ENCODE measurements at regions not wholly inside any gene's neighbourhood (a gene's known extent, or its start where the extent isn't known, plus 50 kb on each side); places are given as distances from the start of the nearest gene placed in this dataset.

DNA sequence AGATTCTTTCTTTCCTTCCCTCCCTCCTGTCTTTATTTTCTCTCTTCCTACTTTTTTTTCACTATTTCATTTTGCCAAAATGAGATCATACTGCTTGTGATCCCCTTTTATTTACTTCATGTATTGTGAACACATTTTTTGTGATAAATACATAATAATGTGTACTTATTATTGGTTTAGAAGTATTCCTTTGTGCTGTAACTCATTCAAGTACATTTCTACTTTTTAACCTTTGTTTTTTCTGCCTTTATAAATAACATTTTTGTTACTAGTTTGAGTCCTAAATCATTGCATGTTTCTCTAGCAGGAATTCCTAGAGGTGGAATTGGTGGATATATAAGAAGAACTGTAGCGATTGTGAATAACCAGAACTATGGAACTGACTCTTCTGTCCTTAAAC is 214.5 kb upstream of the SFRP2 start:
- no peaks in the 10 kb centered on the region for H3K9me3 ChIP-seq (replicated peaks)
- no peak overlapping the region for H3K4me3 ChIP-seq
- DNase-seq, result no peak
- no peaks in the 10 kb centered on the region for H3K4me1 ChIP-seq
- H3K27ac ChIP-seq, result no peak overlapping the region
- H3K36me3 ChIP-seq, result no peaks in the 10 kb centered on the region
- H3K27me3 ChIP-seq, result no peaks in the 10 kb centered on the region

DNA sequence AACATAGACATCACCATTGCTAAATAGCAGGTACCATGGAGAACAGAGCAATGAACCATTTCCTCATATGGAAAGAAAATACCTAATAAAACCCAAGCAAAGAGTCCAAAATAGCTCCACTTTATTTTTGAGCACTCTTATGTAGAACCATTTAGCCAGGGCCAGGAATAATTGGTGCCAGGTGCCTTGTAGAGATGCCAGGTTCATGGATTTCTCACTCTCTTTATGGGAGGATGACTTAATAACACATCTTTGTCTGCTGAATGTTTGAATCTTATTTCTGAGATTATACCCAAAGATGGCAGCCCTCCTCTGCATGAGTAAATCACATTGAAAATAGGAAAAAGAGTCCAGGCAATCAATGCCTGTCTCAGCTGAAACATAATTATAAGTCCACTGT is 212.3 kb upstream of the SFRP2 start:
- Histone ChIP-seq H3K9me3 (replicated peaks) (no peaks in the 10 kb centered on the region), H3K27me3 (no peaks in the 10 kb centered on the region), H3K4me3 (no peak overlapping the region), H3K27ac (no peak overlapping the region), H3K36me3 (no peaks in the 10 kb centered on the region), H3K4me1 (no peaks in the 10 kb centered on the region)
- no peak for DNase-seq

- H3K4me1 ChIP-seq, result no peaks in the 10 kb centered on the region
- no peaks in the 10 kb centered on the region for H3K36me3 ChIP-seq
Measured at GRCh38 chr4:153997516-153997915, 208.6 kb upstream of the SFRP2 start.

GRCh38 chr4:153989505-153989904 is 200.6 kb upstream of the SFRP2 start:
- Histone ChIP-seq H3K36me3 (no peaks in the 10 kb centered on the region), H3K4me1 (no peaks in the 10 kb centered on the region), H3K4me3 (no peak overlapping the region), H3K27me3 (no peaks in the 10 kb centered on the region), H3K9me3 (replicated peaks) (no peaks in the 10 kb centered on the region), H3K27ac (no peak overlapping the region)
- no peak for DNase-seq

More at GRCh38 chr4:153997516-153997915, 208.6 kb upstream of the SFRP2 start:
- no peak for DNase-seq
- Histone ChIP-seq H3K9me3 (replicated peaks) (no peaks in the 10 kb centered on the region), H3K27me3 (no peaks in the 10 kb centered on the region), H3K27ac (no peak overlapping the region), H3K4me3 (no peak overlapping the region)

GRCh38 chr4:153988492-153989363 is 199.8 kb upstream of the SFRP2 start:
- no peak overlapping the region for H3K27ac ChIP-seq
- H3K9me3 ChIP-seq (replicated peaks), result no peaks in the 10 kb centered on the region
- no peaks in the 10 kb centered on the region for H3K36me3 ChIP-seq
- no peaks in the 10 kb centered on the region for H3K27me3 ChIP-seq
- no peaks in the 10 kb centered on the region for H3K4me1 ChIP-seq
- DNase-seq, result no peak
- no peak overlapping the region for H3K4me3 ChIP-seq

- Histone ChIP-seq H3K9me3 (replicated peaks) (no peaks in the 10 kb centered on the region), H3K36me3 (no peaks in the 10 kb centered on the region), H3K4me3 (no peak overlapping the region), H3K27ac (no peak overlapping the region), H3K27me3 (no peaks in the 10 kb centered on the region), H3K4me1 (no peaks in the 10 kb centered on the region)
- no peak for DNase-seq
Measured at GRCh38 chr4:153987291-153987690, 198.4 kb upstream of the SFRP2 start.

DNA sequence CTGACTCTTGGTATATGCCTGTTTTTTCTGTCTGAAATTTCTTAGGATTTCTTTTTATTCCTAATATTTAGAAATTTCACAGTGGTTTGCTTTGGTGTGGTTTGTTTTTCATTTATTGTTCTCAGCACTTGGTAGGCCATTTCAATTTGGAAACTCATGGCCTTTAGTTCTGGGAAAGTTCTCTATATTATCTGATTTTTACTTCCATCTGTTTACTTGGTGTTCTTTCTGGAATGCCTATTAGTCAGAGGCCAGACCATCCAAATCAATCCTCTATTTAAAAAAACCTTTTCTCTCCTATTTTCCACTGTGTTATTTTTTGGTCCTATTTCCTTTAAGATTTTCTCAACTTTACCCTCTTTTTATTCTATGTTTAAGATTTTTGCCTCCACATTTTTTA is 188.1 kb upstream of the SFRP2 start:
- H3K4me3 ChIP-seq, result no peak overlapping the region
- no peaks in the 10 kb centered on the region for H3K9me3 ChIP-seq (replicated peaks)
- no peak for DNase-seq
- no peak overlapping the region for H3K27ac ChIP-seq
- no peaks in the 10 kb centered on the region for H3K36me3 ChIP-seq
- H3K27me3 ChIP-seq, result no peaks in the 10 kb centered on the region
- H3K4me1 ChIP-seq, result no peaks in the 10 kb centered on the region

DNA sequence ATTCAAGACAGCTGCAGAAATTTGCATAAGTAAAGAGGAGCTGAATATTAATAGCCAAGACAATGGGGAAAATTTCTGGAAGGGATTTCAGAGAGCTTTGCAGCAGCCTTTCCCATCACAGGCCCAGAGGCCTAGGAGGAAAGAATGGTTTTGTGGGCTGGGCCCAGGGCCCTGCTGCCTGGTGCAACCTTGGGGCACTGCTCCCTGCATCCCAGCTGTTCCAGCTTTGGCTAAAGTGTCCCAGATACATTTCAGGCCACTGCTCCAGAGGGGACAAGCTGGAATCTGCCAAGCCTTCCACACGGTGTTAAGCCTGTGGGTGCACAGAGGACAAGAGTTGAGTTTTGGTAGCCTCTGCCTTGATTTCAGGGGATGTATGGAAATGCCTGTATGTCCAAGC is 185.6 kb upstream of the SFRP2 start:
- Histone ChIP-seq H3K27ac (no peak overlapping the region), H3K9me3 (replicated peaks) (no peaks in the 10 kb centered on the region), H3K27me3 (no peaks in the 10 kb centered on the region), H3K4me1 (no peaks in the 10 kb centered on the region), H3K36me3 (no peaks in the 10 kb centered on the region), H3K4me3 (no peak overlapping the region)
- DNase-seq, result no peak

DNA sequence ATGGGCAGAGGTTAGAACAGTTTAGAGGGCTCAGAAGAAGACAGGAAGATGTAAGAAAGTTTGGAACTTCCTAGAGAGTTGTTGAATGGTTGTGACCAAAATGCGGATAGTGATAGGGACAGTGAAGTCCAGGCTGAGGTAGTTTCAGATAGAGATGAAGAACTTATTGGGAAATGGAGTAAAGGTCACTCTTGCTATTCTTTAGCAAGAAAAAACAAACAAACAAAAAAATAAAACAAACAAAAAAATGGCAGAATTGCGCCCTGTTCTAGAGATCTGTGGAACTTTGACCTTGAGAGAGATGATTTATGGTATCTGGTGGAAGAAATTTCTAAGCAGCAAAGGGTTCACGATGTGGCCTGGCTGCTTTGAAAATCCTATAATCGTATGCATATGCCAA is 185.1 kb upstream of the SFRP2 start:
- Histone ChIP-seq H3K9me3 (replicated peaks) (no peaks in the 10 kb centered on the region), H3K4me1 (no peaks in the 10 kb centered on the region), H3K4me3 (no peak overlapping the region), H3K36me3 (no peaks in the 10 kb centered on the region), H3K27me3 (no peaks in the 10 kb centered on the region), H3K27ac (no peak overlapping the region)
- no peak for DNase-seq

GRCh38 chr4:153971899-153972298 is 183.0 kb upstream of the SFRP2 start:
- Histone ChIP-seq H3K36me3 (no peaks in the 10 kb centered on the region), H3K4me1 (no peaks in the 10 kb centered on the region), H3K4me3 (no peak overlapping the region), H3K27me3 (no peaks in the 10 kb centered on the region), H3K9me3 (replicated peaks) (no peaks in the 10 kb centered on the region), H3K27ac (no peak overlapping the region)
- DNase-seq, result no peak

DNA sequence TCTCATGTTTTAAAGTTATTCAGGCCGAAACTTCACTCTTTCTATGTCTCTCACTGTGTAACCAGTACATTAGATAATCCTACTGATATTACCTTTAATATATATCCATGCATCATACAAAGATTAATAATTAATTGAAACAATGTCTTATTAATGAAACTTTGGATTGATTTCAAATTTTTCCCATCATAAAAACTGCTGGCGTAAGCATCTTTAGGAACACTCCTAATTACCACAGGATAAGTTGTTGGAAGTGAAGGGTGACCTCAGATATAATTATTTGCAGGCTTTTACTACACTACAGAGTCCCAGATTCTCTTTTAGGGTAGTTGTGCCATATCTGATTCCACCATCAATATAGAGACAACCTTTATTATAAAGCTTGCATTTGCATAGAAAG is 181.3 kb upstream of the SFRP2 start:
- Histone ChIP-seq H3K27ac (no peak overlapping the region), H3K9me3 (replicated peaks) (no peaks in the 10 kb centered on the region), H3K4me3 (no peak overlapping the region), H3K36me3 (no peaks in the 10 kb centered on the region), H3K27me3 (no peaks in the 10 kb centered on the region), H3K4me1 (no peaks in the 10 kb centered on the region)
- DNase-seq, result no peak

DNA sequence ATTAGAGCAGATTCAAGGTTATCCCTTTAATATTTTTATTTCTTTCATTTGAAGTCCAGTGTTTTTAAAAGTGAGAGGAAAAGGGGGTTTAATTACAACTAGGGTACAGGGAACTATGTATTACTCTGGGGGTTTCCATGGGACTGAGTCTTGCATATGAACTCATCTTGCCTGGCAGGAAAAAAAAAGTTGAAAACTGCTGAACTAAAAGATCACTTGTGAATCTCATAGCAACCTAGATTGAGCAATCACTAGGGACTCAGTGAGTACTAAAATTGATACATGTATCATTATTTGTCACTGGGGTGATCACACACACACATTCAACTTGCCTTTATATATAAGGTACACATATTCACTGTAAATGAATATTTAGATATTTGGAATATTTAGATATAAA is 180.7 kb upstream of the SFRP2 start:
- H3K27ac ChIP-seq, result no peak overlapping the region
- no peaks in the 10 kb centered on the region for H3K9me3 ChIP-seq (replicated peaks)
- no peak for DNase-seq
- no peak overlapping the region for H3K4me3 ChIP-seq
- H3K36me3 ChIP-seq, result no peaks in the 10 kb centered on the region
- no peaks in the 10 kb centered on the region for H3K27me3 ChIP-seq
- H3K4me1 ChIP-seq, result no peaks in the 10 kb centered on the region

- Histone ChIP-seq H3K27ac (no peak overlapping the region), H3K9me3 (replicated peaks) (no peaks in the 10 kb centered on the region), H3K36me3 (no peaks in the 10 kb centered on the region), H3K4me1 (no peaks in the 10 kb centered on the region), H3K27me3 (no peaks in the 10 kb centered on the region), H3K4me3 (no peak overlapping the region)
- no peak for DNase-seq
Measured at GRCh38 chr4:153966641-153967040, 177.8 kb upstream of the SFRP2 start.

GRCh38 chr4:153963216-153963615 is 174.3 kb upstream of the SFRP2 start:
- H3K9me3 ChIP-seq (replicated peaks), result no peaks in the 10 kb centered on the region
- H3K36me3 ChIP-seq, result no peaks in the 10 kb centered on the region
- DNase-seq, result no peak
- no peaks in the 10 kb centered on the region for H3K4me1 ChIP-seq
- H3K4me3 ChIP-seq, result no peak overlapping the region
- H3K27me3 ChIP-seq, result no peaks in the 10 kb centered on the region
- no peak overlapping the region for H3K27ac ChIP-seq

- DNase-seq, result no peak
- H3K27ac ChIP-seq, result no peak overlapping the region
- H3K36me3 ChIP-seq, result no peaks in the 10 kb centered on the region
Measured at GRCh38 chr4:153962311-153963039, 173.6 kb upstream of the SFRP2 start.

More at GRCh38 chr4:153962311-153963039, 173.6 kb upstream of the SFRP2 start:
- H3K9me3 ChIP-seq (replicated peaks), result no peaks in the 10 kb centered on the region
- no peaks in the 10 kb centered on the region for H3K27me3 ChIP-seq
- no peaks in the 10 kb centered on the region for H3K4me1 ChIP-seq
- H3K4me3 ChIP-seq, result no peak overlapping the region
